ENCODE measurements at regions not wholly inside any gene's neighbourhood (a gene's known extent, or its start where the extent isn't known, plus 50 kb on each side); places are given as distances from the start of the nearest gene placed in this dataset.

DNA sequence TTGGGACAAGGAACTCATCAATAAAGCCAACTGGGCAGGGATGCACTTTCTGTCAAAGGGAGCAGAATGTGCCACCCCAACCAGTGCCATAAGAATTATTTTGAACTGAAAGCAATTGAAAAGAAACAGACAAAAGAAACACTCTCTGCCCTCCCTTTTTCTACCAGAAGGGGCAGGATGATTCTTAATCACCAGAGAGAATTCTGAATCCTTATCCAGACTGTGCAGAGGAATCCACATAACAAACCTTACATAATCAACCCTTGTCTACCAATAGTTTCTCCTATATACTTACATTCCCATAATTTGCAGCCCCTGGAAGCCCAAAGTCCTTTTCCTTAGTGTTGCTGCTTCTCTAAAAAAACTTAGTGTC is 520.7 kb upstream of the NBEA start:
- H3K18ac ChIP-seq (ENCODE audit: insufficient read length, low read depth, low read length), result no peak overlapping the region
- DNase-seq, result no peak
- H4K20me1 ChIP-seq (ENCODE audit: control insufficient read depth, insufficient read depth, insufficient read length), result no peaks in the 10 kb centered on the region
- Mint-ChIP-seq H3K27me3 (ENCODE audit: low read depth) (no peaks in the 10 kb centered on the region), H3K4me3 (no peak overlapping the region), H3K4me1 (peaks cover 14 to 18% of the 10 kb centered on the region in 2 experiments), H3K36me3 (ENCODE audit: insufficient read depth in 1 of 3, low read depth in 3 of 3) (no peaks in the 10 kb centered on the region), H3K27ac (no peak overlapping the region), H3K9me3 (no peaks in the 10 kb centered on the region)
- no peaks in the 10 kb centered on the region for H3K9me3 ChIP-seq (ENCODE audit: control insufficient read depth, low read depth, low read length)
- no peak overlapping the region for H2BK5ac ChIP-seq (ENCODE audit: insufficient read length, low read length)
- no peak overlapping the region for H4K5ac ChIP-seq (ENCODE audit: insufficient read length, low read depth, low read length)
- H3K27ac ChIP-seq (ENCODE audit: insufficient read length, low read depth, low read length), result no peak overlapping the region
- no peak overlapping the region for H3K4me2 ChIP-seq (ENCODE audit: insufficient read depth, insufficient read length, low read length)
- H2BK120ac ChIP-seq (ENCODE audit: low read depth, low read length, poor library complexity, severe bottlenecking), result no peak overlapping the region
- no peak overlapping the region for H2BK15ac ChIP-seq (ENCODE audit: low read depth, low read length)
- TF ChIP-seq, protein P1, sequence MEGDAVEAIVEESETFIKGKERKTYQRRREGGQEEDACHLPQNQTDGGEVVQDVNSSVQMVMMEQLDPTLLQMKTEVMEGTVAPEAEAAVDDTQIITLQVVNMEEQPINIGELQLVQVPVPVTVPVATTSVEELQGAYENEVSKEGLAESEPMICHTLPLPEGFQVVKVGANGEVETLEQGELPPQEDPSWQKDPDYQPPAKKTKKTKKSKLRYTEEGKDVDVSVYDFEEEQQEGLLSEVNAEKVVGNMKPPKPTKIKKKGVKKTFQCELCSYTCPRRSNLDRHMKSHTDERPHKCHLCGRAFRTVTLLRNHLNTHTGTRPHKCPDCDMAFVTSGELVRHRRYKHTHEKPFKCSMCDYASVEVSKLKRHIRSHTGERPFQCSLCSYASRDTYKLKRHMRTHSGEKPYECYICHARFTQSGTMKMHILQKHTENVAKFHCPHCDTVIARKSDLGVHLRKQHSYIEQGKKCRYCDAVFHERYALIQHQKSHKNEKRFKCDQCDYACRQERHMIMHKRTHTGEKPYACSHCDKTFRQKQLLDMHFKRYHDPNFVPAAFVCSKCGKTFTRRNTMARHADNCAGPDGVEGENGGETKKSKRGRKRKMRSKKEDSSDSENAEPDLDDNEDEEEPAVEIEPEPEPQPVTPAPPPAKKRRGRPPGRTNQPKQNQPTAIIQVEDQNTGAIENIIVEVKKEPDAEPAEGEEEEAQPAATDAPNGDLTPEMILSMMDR (conservative IDR thresholded peaks at IDR 0.05), result peak; percentile 48
- H3K4me1 ChIP-seq (ENCODE audit: insufficient read depth, low read length), result peaks cover 2% of the 10 kb centered on the region; the same call in 1 of the 2 replicates
- no peak overlapping the region for H2AFZ ChIP-seq (ENCODE audit: low read length)
- H4K91ac ChIP-seq (ENCODE audit: insufficient read length, low read depth, low read length), result no peak overlapping the region
- no peak overlapping the region for H4K8ac ChIP-seq (replicated peaks; ENCODE audit: insufficient read length, low read depth, low read length)
- H3K14ac ChIP-seq (ENCODE audit: insufficient read depth, low read length), result no peak overlapping the region
- no peaks in the 10 kb centered on the region for H3K79me1 ChIP-seq (ENCODE audit: insufficient read depth, low read depth, low read length, poor library complexity, severe bottlenecking)
- H3T11ph ChIP-seq (ENCODE audit: low read length), result no peak overlapping the region
- no peak overlapping the region for H2BK12ac ChIP-seq (ENCODE audit: insufficient read length, low read depth, low read length)
- no peak overlapping the region for H3K56ac ChIP-seq (ENCODE audit: insufficient read length, low read depth, low read length)
- no peak overlapping the region for H3K23ac ChIP-seq (ENCODE audit: insufficient read length, low read depth, low read length)
- no peak overlapping the region for H2AK5ac ChIP-seq (ENCODE audit: insufficient read length, low read length)
- H3K4ac ChIP-seq (ENCODE audit: low read depth, low read length), result no peak overlapping the region
- no peaks in the 10 kb centered on the region for H3K79me2 ChIP-seq (ENCODE audit: insufficient read depth, low read length)
- no peak overlapping the region for H2BK20ac ChIP-seq (ENCODE audit: low read depth, low read length, poor library complexity, severe bottlenecking)
- H3K9ac ChIP-seq (ENCODE audit: extremely low read depth, insufficient read length, low read length), result no peak overlapping the region
- H3K27me3 ChIP-seq (ENCODE audit: insufficient read depth, low read length), result no peaks in the 10 kb centered on the region
- peaks cover 2% of the 10 kb centered on the region for H3K23me2 ChIP-seq (ENCODE audit: insufficient read length, low read depth, low read length, poor library complexity, severe bottlenecking)

Measured in H9 (cell line).